Stimulated activated effector memory CD8-positive, alpha-beta T cell treated with anti-CD3 and anti-CD28 coated beads, Interleukin-12 subunit alpha, Interleukin-12 subunit beta, amount 100 ng/mL, for 72 hours (primary cell): ENCODE measurements at regions not wholly inside any gene's neighbourhood (a gene's known extent, or its start where the extent isn't known, plus 50 kb on each side); places are given as distances from the start of the nearest gene placed in this dataset.
A peak's percentile ranks its signal among the peaks of the same experiment; 100 is the strongest.

ENCODE experiments used
- ATAC-seq: fragments of 150-1000 bp; cut with Tn5 transposase; 2 replicates; pipeline ENCODE4 v1.10.0; 2021
- DNase-seq, 2 donors: peaks; one replicate each; pipeline ENCODE4 v3.0.0; 2021 to 2022; ENCODE audit warnings: low spot score in 2 of 2
- H3K27ac Mint-ChIP-seq: one replicate; pipeline ENCODE4 v1.8.0; 2022; ENCODE audit warnings: mild to moderate bottlenecking, mixed read lengths
- H3K36me3 Mint-ChIP-seq: one replicate; pipeline ENCODE4 v1.8.0; 2022; ENCODE audit warnings: mild to moderate bottlenecking, mixed read lengths
- H3K4me1 Mint-ChIP-seq: one replicate; pipeline ENCODE4 v1.8.0; 2022; ENCODE audit warnings: mixed read lengths
- H3K4me3 Mint-ChIP-seq: one replicate; pipeline ENCODE4 v1.8.0; 2022; ENCODE audit warnings: mild to moderate bottlenecking, mixed read lengths
- H3K9me3 Mint-ChIP-seq: one replicate; pipeline ENCODE4 v1.8.0; 2022; ENCODE audit warnings: mixed read lengths

DNA sequence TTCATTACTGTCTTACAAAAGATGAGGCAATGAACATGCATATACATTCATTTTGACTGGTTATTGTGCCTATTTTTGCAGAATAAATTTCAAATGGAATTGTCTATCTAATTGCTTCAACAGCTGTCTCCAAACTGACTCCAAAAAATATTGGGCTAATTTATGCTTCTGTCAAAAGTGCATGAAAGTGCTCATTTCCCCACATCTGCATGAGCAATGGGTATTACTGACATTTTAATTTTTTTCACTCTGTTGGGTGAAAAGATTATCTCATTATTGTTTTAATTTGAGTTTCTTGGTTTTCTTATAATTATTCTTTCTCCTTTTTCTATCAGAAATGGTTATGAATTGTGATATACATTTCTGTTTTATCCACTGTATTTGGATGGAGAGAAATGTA is 404.2 kb downstream of the QKI start:
- Mint-ChIP-seq H3K4me3 (no peak overlapping the region), H3K4me1 (peaks cover 6% of the 10 kb centered on the region), H3K27ac (no peak overlapping the region), H3K9me3 (peaks cover 2% of the 10 kb centered on the region), H3K36me3 (no peaks in the 10 kb centered on the region)
- ATAC-seq: no peak
- no peak for DNase-seq

DNA sequence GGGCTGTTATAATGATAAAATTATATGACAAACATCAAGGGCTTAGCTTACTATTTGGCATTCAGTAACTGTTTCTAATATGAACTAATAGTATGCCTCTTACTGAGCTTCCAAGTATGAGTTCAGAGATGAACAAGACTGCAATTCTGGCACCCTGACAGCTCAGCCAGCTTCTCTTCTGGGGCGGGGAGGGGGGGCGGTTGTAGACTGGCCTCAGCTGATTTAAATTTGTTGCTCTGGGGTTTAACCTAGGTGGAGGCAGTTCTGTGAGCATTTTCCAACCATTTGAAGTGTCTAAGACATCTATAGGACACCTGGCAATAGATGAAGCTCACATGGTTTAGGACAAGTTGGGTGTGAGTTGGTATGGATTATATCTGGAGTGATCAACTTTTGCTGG is 401.9 kb downstream of the QKI start:
- Mint-ChIP-seq H3K9me3 (peaks cover 2% of the 10 kb centered on the region), H3K4me1 (peaks cover 6% of the 10 kb centered on the region), H3K36me3 (no peaks in the 10 kb centered on the region), H3K27ac (no peak overlapping the region), H3K4me3 (no peak overlapping the region)
- DNase-seq (no peak), ATAC-seq (no peak)

DNA sequence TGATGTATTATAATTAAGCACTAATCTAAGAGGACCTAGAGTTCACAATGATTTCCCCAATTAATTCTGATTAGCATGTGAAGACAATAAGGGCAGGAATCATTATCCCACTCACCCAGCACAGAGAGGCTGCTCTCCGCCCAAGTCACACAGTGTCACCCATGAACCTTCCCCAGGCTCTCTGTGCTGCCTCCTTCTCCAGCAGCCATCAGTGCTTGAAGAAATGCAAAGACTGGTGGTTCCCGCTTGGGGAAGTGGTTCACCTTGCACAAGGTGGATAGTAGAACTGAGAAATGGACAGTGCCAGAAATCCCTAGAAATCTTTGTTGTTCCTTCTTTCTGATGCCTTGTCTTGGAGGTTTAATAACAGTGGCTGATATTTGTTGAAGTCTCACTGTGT is 401.3 kb downstream of the QKI start:
- Mint-ChIP-seq H3K4me3 (no peak overlapping the region), H3K4me1 (peaks cover 6% of the 10 kb centered on the region), H3K36me3 (no peaks in the 10 kb centered on the region), H3K27ac (no peak overlapping the region), H3K9me3 (peaks cover 2% of the 10 kb centered on the region)
- ATAC-seq: no peak
- no peak for DNase-seq

DNA sequence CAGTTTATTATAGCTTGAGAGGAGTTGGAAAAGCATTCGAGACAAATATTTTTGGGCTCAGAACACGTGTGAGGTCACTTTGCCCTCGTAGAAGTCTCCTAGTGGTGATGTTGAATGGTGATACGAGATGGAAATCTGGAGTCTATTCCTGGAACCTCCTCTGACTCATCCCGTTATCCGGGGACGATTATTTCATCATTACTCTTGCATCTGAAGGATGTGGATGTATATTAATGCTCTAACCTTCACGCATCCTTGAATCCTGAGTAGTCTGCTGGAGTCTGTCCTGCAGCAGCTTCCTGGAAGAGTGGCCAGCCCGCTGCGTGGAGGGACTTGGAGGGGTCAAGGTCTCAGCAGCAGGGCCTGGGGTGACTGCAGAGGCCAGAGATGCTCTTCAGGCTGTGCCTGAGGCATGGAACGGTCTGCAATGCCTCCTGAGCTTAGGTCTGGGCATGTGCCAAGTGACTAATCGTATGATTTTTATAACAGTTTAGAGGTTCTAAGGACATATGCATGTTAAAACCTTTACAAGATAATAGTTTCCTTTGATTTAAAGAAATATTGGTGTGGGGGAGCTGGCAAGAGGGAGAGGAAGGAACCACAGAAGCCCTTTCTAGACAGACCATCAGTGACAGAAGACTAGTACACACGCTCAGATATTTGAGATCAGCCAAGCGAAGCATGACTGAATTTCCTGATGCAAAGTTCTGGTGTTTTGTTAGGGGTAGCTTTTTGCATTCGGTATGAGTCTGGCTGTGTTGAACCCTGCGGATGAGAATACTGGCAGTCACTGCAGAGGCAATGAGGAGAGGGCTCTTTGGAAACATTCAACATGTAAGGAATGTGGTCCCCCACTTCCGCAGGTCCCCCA is 400.2 kb downstream of the QKI start:
- no peak for DNase-seq
- no peaks in the 10 kb centered on the region for H3K36me3 Mint-ChIP-seq
- H3K27ac Mint-ChIP-seq: no peak overlapping the region
- peaks cover 6% of the 10 kb centered on the region for H3K4me1 Mint-ChIP-seq
- no peaks in the 10 kb centered on the region for H3K9me3 Mint-ChIP-seq
- ATAC-seq: no peak
- H3K4me3 Mint-ChIP-seq: no peak overlapping the region

GRCh38 chr6:163813979-163814493 is 399.5 kb downstream of the QKI start:
- no peaks in the 10 kb centered on the region for H3K36me3 Mint-ChIP-seq
- no peak for DNase-seq
- no peak overlapping the region for H3K4me3 Mint-ChIP-seq
- H3K9me3 Mint-ChIP-seq: no peaks in the 10 kb centered on the region
- H3K4me1 Mint-ChIP-seq: peaks cover 6% of the 10 kb centered on the region
- no peak overlapping the region for H3K27ac Mint-ChIP-seq
- no peak for ATAC-seq

GRCh38 chr6:163811317-163811716 is 396.8 kb downstream of the QKI start:
- DNase-seq (no peak), ATAC-seq (no peak)
- H3K4me1 Mint-ChIP-seq: peaks cover 6% of the 10 kb centered on the region
- no peak overlapping the region for H3K4me3 Mint-ChIP-seq
- no peaks in the 10 kb centered on the region for H3K36me3 Mint-ChIP-seq
- no peak overlapping the region for H3K27ac Mint-ChIP-seq
- no peaks in the 10 kb centered on the region for H3K9me3 Mint-ChIP-seq

GRCh38 chr6:163809364-163809763 is 394.8 kb downstream of the QKI start:
- Mint-ChIP-seq H3K9me3 (no peaks in the 10 kb centered on the region), H3K36me3 (no peaks in the 10 kb centered on the region), H3K4me3 (no peak overlapping the region), H3K27ac (no peak overlapping the region), H3K4me1 (peaks cover 6% of the 10 kb centered on the region)
- ATAC-seq (no peak), DNase-seq (no peak)

- no peaks in the 10 kb centered on the region for H3K36me3 Mint-ChIP-seq
- H3K27ac Mint-ChIP-seq: no peak overlapping the region
- no peak for DNase-seq
- no peak for ATAC-seq
- peaks cover 1% of the 10 kb centered on the region for H3K4me1 Mint-ChIP-seq
- H3K9me3 Mint-ChIP-seq: no peaks in the 10 kb centered on the region
- H3K4me3 Mint-ChIP-seq: no peak overlapping the region
Observed at GRCh38 chr6:163808871-163809270, 394.4 kb downstream of the QKI start.

GRCh38 chr6:163808231-163808630 is 393.7 kb downstream of the QKI start:
- DNase-seq (no peak), ATAC-seq (no peak)
- Mint-ChIP-seq H3K4me1 (no peaks in the 10 kb centered on the region), H3K9me3 (no peaks in the 10 kb centered on the region), H3K4me3 (no peak overlapping the region), H3K27ac (no peak overlapping the region), H3K36me3 (no peaks in the 10 kb centered on the region)

DNA sequence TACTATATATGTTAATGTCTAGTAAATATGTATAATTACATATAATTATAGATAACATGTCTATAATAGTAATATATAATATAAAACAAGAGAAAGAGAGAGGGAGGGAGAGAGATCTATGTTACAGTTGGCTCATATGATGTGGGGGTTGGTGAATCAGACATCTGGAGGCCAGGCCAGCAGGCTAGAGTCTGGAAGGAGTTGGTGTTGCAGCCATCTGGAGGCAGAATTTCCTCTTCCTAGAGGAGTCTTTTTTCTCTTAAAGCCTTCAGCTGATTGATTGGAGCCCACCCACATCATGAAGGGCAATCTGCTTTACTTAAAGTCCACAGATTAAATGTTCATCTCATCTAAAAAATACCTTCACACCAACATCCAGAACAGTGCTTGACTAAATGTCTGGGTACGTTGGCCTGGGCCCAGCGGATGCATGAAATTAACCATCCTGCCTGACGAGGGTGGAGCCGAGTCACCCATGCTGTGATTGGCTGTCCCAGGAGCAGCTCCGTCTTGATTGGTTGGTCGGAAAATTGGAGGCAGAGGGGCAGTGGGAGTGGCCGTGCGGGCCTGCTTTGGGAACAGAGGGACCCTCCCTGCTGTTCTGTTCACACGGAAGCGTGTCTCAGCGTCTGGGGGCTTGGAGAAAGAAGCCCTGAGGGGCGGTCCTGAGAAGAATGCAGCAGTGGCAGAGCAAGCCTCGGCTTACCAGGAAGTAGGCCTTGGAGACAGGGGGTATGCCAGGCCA is 392.4 kb downstream of the QKI start:
- no peaks in the 10 kb centered on the region for H3K4me1 Mint-ChIP-seq
- H3K36me3 Mint-ChIP-seq: no peaks in the 10 kb centered on the region
- H3K4me3 Mint-ChIP-seq: no peak overlapping the region
- H3K9me3 Mint-ChIP-seq: no peaks in the 10 kb centered on the region
- no peak for ATAC-seq
- DNase-seq: no peak
- H3K27ac Mint-ChIP-seq: no peak overlapping the region

GRCh38 chr6:163804991-163805390 is 390.5 kb downstream of the QKI start:
- no peak for DNase-seq
- H3K4me1 Mint-ChIP-seq: no peaks in the 10 kb centered on the region

DNA sequence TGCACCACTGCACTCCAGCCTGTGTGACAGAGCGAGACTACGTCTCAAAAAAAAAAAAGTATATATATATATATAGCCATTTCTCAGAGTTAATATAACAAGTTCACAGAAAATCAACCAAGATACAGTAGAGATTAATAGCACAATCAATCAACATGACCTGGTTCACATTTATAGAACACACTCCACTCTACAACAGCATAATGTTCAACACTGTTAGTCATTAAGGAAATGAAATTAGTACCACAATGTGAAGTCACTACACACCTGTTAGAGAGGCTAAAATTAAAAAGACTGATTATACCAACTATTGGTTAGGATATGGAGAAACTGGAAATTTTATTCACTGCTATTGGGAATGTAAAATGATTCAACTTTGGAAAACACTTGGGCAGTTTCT is 387.7 kb downstream of the QKI start:
- Mint-ChIP-seq H3K36me3 (no peaks in the 10 kb centered on the region), H3K27ac (no peak overlapping the region), H3K9me3 (no peaks in the 10 kb centered on the region), H3K4me3 (no peak overlapping the region), H3K4me1 (no peaks in the 10 kb centered on the region)
- DNase-seq (no peak), ATAC-seq (no peak)

More at GRCh38 chr6:163804991-163805390, 390.5 kb downstream of the QKI start:
- no peaks in the 10 kb centered on the region for H3K36me3 Mint-ChIP-seq
- no peak overlapping the region for H3K4me3 Mint-ChIP-seq
- H3K9me3 Mint-ChIP-seq: no peaks in the 10 kb centered on the region
- no peak overlapping the region for H3K27ac Mint-ChIP-seq
- ATAC-seq: no peak

GRCh38 chr6:163797296-163797845 is 382.9 kb downstream of the QKI start:
- Mint-ChIP-seq H3K9me3 (no peaks in the 10 kb centered on the region), H3K27ac (no peak overlapping the region), H3K4me1 (no peaks in the 10 kb centered on the region), H3K4me3 (no peak overlapping the region), H3K36me3 (no peaks in the 10 kb centered on the region)
- DNase-seq: no peak
- no peak for ATAC-seq

DNA sequence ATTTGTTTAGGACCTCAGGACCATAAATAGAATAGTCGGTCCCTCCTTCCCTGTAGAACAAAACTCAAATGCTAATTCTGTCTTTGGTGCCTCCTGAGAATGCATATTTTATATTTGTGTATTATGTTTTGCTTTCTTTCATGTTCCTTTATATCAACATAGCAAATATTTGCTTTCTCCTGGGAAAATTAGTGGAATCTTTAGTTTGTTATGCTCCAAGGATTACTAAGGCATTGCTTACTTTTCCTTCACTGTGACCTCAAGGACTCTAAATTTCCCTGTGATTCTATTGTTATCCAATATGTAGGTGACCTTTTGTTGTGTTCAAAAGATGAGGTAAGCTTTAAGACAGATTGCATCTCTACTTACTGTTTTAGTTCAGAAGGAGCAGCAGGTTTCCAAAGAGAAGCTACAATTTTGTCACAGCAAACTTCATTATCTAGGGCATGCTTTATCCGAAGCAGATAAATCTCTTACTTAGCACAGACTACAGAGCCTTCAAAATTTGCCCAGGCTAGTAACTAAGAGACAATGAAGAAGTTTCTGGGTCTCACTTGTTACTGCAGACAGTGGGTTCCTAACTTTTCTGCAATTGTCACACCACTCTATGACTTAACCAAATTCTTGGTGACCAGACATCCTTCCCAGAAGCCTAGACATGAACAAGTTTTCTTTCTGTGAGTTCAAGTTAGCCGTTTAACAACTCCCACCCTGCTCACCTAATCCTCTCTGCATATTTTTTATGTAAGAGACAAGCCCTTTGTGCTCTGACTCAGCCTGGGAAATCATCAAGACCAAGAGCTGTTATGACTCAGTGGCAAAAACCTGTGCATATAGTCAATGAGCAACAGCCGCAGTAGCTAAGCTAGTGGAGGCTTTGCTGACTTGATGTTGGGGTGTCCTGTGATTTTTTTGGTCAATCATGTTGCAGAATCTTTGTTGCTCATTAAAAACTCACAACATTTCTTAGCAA is 378.8 kb downstream of the QKI start:
- ATAC-seq (peak; percentile 98), DNase-seq (peak in 1 of 2 donors; percentile 52)
- Mint-ChIP-seq H3K9me3 (no peaks in the 10 kb centered on the region), H3K4me3 (no peak overlapping the region), H3K36me3 (no peaks in the 10 kb centered on the region), H3K4me1 (peaks cover 5% of the 10 kb centered on the region), H3K27ac (no peak overlapping the region)
